ENCODE measurements at regions not wholly inside any gene's neighbourhood (a gene's known extent, or its start where the extent isn't known, plus 50 kb on each side); places are given as distances from the start of the nearest gene placed in this dataset.

GRCh38 chr2:49270091-49270490 is 115.8 kb upstream of the FSHR start:
- no peak for DNase-seq (ENCODE audit: low read depth in 2 of 3, low spot score in 2 of 3)

GRCh38 chr2:49265471-49265870 is 111.2 kb upstream of the FSHR start:
- no peak for DNase-seq (ENCODE audit: low read depth in 2 of 3, low spot score in 2 of 3)

GRCh38 chr2:49262801-49263560 is 108.7 kb upstream of the FSHR start:
- no peak for DNase-seq (ENCODE audit: low read depth in 2 of 3, low spot score in 2 of 3)

- no peak for DNase-seq (ENCODE audit: low read depth in 2 of 3, low spot score in 2 of 3)
Measured at GRCh38 chr2:49261781-49262180, 107.5 kb upstream of the FSHR start.

GRCh38 chr2:49260979-49261538 is 106.7 kb upstream of the FSHR start:
- no peak for DNase-seq (ENCODE audit: low read depth in 2 of 3, low spot score in 2 of 3)

GRCh38 chr2:49259926-49260325 is 105.6 kb upstream of the FSHR start:
- DNase-seq (ENCODE audit: low read depth in 2 of 3, low spot score in 2 of 3) = no peak

GRCh38 chr2:49255409-49255971 is 101.2 kb upstream of the FSHR start:
- no peak for DNase-seq (ENCODE audit: low read depth in 2 of 3, low spot score in 2 of 3)

GRCh38 chr2:49254401-49254800 is 100.1 kb upstream of the FSHR start:
- DNase-seq (ENCODE audit: low read depth in 2 of 3, low spot score in 2 of 3) = no peak

GRCh38 chr2:49251766-49252165 is 97.5 kb upstream of the FSHR start:
- no peak for DNase-seq (ENCODE audit: low read depth in 2 of 3, low spot score in 2 of 3)

- DNase-seq (ENCODE audit: low read depth in 2 of 3, low spot score in 2 of 3) = no peak
Measured at GRCh38 chr2:49251251-49251650, 96.9 kb upstream of the FSHR start.

- no peak for DNase-seq (ENCODE audit: low read depth in 2 of 3, low spot score in 2 of 3)
Measured at GRCh38 chr2:49248506-49248905, 94.2 kb upstream of the FSHR start.

- DNase-seq (ENCODE audit: low read depth in 2 of 3, low spot score in 2 of 3) = no peak
Measured at GRCh38 chr2:49241991-49242390, 87.7 kb upstream of the FSHR start.

- no peak for DNase-seq (ENCODE audit: low read depth in 2 of 3, low spot score in 2 of 3)
Measured at GRCh38 chr2:49241501-49241900, 87.2 kb upstream of the FSHR start.

- no peak for DNase-seq (ENCODE audit: low read depth in 2 of 3, low spot score in 2 of 3)
Measured at GRCh38 chr2:49240608-49241007, 86.3 kb upstream of the FSHR start.

- no peak for DNase-seq (ENCODE audit: low read depth in 2 of 3, low spot score in 2 of 3)
Measured at GRCh38 chr2:49238604-49238960, 84.3 kb upstream of the FSHR start.

- DNase-seq (ENCODE audit: low read depth in 2 of 3, low spot score in 2 of 3) = no peak
Measured at GRCh38 chr2:49237867-49238603, 83.7 kb upstream of the FSHR start.

- DNase-seq (ENCODE audit: low read depth in 2 of 3, low spot score in 2 of 3) = no peak
Measured at GRCh38 chr2:49236316-49236715, 82.0 kb upstream of the FSHR start.

- no peak for DNase-seq (ENCODE audit: low read depth in 2 of 3, low spot score in 2 of 3)
Measured at GRCh38 chr2:49226360-49226759, 72.0 kb upstream of the FSHR start.

GRCh38 chr2:49225126-49225525 is 70.8 kb upstream of the FSHR start:
- no peak for DNase-seq (ENCODE audit: low read depth in 2 of 3, low spot score in 2 of 3)

GRCh38 chr2:49224426-49225010 is 70.2 kb upstream of the FSHR start:
- DNase-seq (ENCODE audit: low read depth in 2 of 3, low spot score in 2 of 3) = no peak

GRCh38 chr2:49222975-49223528 is 68.7 kb upstream of the FSHR start:
- no peak for DNase-seq (ENCODE audit: low read depth in 2 of 3, low spot score in 2 of 3)

Measured in hematopoietic multipotent progenitor cell (in vitro differentiated cells).